ENCODE measurements at regions not wholly inside any gene's neighbourhood (a gene's known extent, or its start where the extent isn't known, plus 50 kb on each side); places are given as distances from the start of the nearest gene placed in this dataset.
A peak's percentile ranks its signal among the peaks of the same experiment; 100 is the strongest.
"Not testable (repeated sequence)": the region's sequence is repeated elsewhere in the genome, so short reads cannot be mapped to it uniquely, and the experiment has no call there.

GRCh38 chr2:7363906-7364305, 446.7 kb downstream of the RNF144A start:
- Histone ChIP-seq H3K4me3 (ENCODE audit: low read length) (no peak overlapping the region), H3K9me3 (replicated peaks; ENCODE audit: control insufficient read depth, low read depth, low read length) (peaks cover 3% of the 10 kb centered on the region), H3K27me3 (ENCODE audit: control insufficient read depth, insufficient read depth, low read length) (no peaks in the 10 kb centered on the region), H3K27ac (ENCODE audit: low read length) (no peak overlapping the region), H3K36me3 (ENCODE audit: control insufficient read depth, insufficient read depth, low read length) (no peaks in the 10 kb centered on the region), H3K4me1 (ENCODE audit: control insufficient read depth, insufficient read depth, low read length) (no peaks in the 10 kb centered on the region)
- WGBS (ENCODE audit: insufficient coverage) = 100% methylated on average over 1 of the region's 3 CpGs
- DNase-seq = no peak

DNA sequence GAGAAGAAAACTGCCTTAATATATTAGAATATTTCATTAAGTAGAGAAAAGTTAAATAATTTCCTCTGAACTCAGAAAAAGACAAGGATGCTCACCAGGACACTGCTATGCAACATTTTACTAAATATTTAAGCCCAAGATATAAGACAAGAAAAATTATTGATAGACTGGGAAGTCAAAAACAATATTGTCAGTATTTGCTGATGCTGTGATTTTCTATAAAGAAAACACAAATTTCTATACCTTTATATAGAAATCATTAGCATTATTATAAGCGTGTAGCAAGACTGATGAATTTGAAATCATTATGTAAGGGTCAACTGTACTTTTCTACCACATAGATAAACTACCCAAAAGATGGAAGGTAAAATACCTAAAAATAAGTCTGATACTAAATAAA, 451.0 kb downstream of the RNF144A start:
- Histone ChIP-seq H3K27ac (ENCODE audit: low read length) (no peak overlapping the region), H3K27me3 (ENCODE audit: control insufficient read depth, insufficient read depth, low read length) (no peaks in the 10 kb centered on the region), H3K4me1 (ENCODE audit: control insufficient read depth, insufficient read depth, low read length) (no peaks in the 10 kb centered on the region), H3K36me3 (ENCODE audit: control insufficient read depth, insufficient read depth, low read length) (no peaks in the 10 kb centered on the region), H3K4me3 (ENCODE audit: low read length) (no peak overlapping the region), H3K9me3 (replicated peaks; ENCODE audit: control insufficient read depth, low read depth, low read length) (peaks cover 5% of the 10 kb centered on the region)
- WGBS (ENCODE audit: insufficient coverage) = no CpG with 5 or more reads among the region's 1 CpG
- DNase-seq = no peak

DNA sequence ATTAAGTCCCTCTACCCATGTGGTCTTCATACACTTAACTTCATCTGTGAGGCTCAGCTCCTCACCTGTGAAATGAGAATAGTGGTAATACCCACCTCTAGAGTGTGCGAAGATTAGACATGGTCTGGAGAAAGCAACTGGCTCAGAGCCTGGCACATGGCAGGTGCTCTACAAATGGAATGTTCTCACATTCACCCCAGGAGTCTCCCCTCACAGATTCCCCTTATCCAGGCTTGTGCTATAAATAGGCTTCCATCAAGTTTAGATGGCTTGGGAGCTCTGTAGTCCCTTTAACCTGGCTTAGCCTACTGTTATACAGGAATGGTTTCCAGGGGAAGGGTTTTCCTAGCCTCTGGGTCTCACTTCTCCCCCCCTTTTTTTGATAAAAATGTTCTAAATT, 455.9 kb downstream of the RNF144A start:
- Histone ChIP-seq H3K36me3 (ENCODE audit: control insufficient read depth, insufficient read depth, low read length) (no peaks in the 10 kb centered on the region), H3K9me3 (replicated peaks; ENCODE audit: control insufficient read depth, low read depth, low read length) (peaks cover 5% of the 10 kb centered on the region), H3K27ac (ENCODE audit: low read length) (no peak overlapping the region), H3K27me3 (ENCODE audit: control insufficient read depth, insufficient read depth, low read length) (no peaks in the 10 kb centered on the region), H3K4me1 (ENCODE audit: control insufficient read depth, insufficient read depth, low read length) (peaks cover 16% of the 10 kb centered on the region), H3K4me3 (ENCODE audit: low read length) (no peak overlapping the region)
- DNase-seq = no peak
- no CpG with 5 or more reads among the region's 1 CpG for WGBS (ENCODE audit: insufficient coverage)

DNA sequence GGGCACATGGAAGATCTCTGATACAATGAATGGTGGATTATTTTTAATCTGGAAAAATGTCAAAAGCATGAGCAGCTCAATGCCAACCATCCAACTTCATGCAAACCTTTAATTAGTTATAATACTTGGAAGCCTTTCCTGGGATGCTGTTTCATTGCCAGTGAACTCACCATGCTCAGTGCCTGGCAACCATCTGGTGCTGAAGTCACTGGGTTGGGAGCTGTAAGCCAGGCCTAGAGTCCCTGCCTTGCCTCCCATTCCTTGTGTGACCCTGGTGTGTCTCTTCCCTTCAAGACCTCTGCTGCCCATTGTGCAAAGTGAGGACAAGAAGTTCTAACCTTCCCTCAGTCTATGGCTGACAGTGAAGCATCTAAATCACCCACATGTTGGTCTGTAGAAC, 458.7 kb downstream of the RNF144A start:
- Histone ChIP-seq H3K4me1 (ENCODE audit: control insufficient read depth, insufficient read depth, low read length) (peaks cover 26% of the 10 kb centered on the region), H3K36me3 (ENCODE audit: control insufficient read depth, insufficient read depth, low read length) (no peaks in the 10 kb centered on the region), H3K4me3 (ENCODE audit: low read length) (no peak overlapping the region), H3K9me3 (replicated peaks; ENCODE audit: control insufficient read depth, low read depth, low read length) (no peaks in the 10 kb centered on the region), H3K27ac (ENCODE audit: low read length) (no peak overlapping the region), H3K27me3 (ENCODE audit: control insufficient read depth, insufficient read depth, low read length) (no peaks in the 10 kb centered on the region)
- DNase-seq = no peak

DNA sequence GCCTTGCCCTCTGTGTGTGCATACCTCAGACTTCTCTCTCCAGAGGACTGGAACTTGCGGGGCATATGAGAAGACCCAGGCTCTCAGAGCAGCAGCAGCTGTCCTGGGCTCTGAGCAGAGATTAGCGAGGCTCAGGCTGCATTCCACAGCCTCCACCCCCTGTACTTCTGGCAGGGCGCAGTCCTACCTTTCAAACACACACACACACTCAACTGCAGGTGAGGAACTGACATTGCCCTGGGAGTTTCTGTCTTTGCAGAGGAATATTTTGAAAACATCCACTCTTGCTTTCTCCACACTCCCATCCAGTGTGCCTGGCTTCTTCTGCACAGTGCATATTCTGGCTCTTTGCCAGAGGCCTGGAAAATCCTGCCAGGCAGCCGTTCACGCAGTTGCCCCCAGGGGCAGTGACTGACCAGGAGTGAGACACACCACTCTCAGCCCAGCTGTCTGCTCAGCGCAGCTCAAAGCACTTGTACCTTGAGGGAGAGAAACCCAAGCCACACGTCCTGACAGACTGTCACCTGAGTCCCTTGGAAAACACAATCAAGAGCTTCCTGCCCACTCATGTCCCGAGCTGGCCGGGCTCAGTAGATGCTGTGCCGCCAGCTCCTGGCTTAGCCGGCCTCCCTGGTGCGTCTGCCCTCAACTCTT, 460.8 kb downstream of the RNF144A start:
- peak; percentile 69 for DNase-seq
- Histone ChIP-seq H3K4me1 (ENCODE audit: control insufficient read depth, insufficient read depth, low read length) (peaks cover 26% of the 10 kb centered on the region), H3K4me3 (ENCODE audit: low read length) (no peak overlapping the region), H3K36me3 (ENCODE audit: control insufficient read depth, insufficient read depth, low read length) (no peaks in the 10 kb centered on the region), H3K9me3 (replicated peaks; ENCODE audit: control insufficient read depth, low read depth, low read length) (no peaks in the 10 kb centered on the region), H3K27me3 (ENCODE audit: control insufficient read depth, insufficient read depth, low read length) (no peaks in the 10 kb centered on the region), H3K27ac (ENCODE audit: low read length) (peak overlapping the region; percentile 2)
- WGBS (ENCODE audit: insufficient coverage) = 19% methylated on average over 4 of the region's 12 CpGs

DNA sequence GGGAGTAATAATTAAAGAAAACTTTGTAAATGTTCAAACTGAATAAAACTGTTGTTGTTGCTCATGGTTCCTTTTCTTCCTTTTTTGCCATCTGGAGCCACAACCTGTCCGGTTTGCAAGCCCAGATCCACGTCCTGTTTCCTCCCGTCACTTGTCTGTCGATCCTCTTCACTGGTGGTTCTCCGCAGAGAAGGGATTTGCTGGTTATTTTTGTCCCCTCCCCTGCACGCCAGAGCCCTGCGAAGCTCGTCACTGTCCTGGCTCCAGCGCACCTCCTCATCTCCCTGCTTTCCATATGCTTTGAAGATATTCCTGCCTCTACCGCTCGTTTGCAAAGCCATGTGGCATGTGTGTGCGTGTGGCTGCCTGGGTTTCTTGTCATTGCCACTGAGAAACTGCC, 461.4 kb downstream of the RNF144A start:
- WGBS (ENCODE audit: insufficient coverage) = 33% methylated on average over 11 of the region's 12 CpGs
- no peaks in the 10 kb centered on the region for H3K36me3 ChIP-seq (ENCODE audit: control insufficient read depth, insufficient read depth, low read length)
- H3K27me3 ChIP-seq (ENCODE audit: control insufficient read depth, insufficient read depth, low read length) = no peaks in the 10 kb centered on the region
- no peaks in the 10 kb centered on the region for H3K9me3 ChIP-seq (replicated peaks; ENCODE audit: control insufficient read depth, low read depth, low read length)
- H3K27ac ChIP-seq (ENCODE audit: low read length) = peak overlapping the region; percentile 2
- peak; percentile 41 for DNase-seq
- H3K4me3 ChIP-seq (ENCODE audit: low read length) = no peak overlapping the region
- H3K4me1 ChIP-seq (ENCODE audit: control insufficient read depth, insufficient read depth, low read length) = peaks cover 26% of the 10 kb centered on the region

GRCh38 chr2:7379799-7380198, 462.6 kb downstream of the RNF144A start:
- no peak for DNase-seq
- Histone ChIP-seq H3K9me3 (replicated peaks; ENCODE audit: control insufficient read depth, low read depth, low read length) (no peaks in the 10 kb centered on the region), H3K4me3 (ENCODE audit: low read length) (no peak overlapping the region), H3K36me3 (ENCODE audit: control insufficient read depth, insufficient read depth, low read length) (no peaks in the 10 kb centered on the region), H3K4me1 (ENCODE audit: control insufficient read depth, insufficient read depth, low read length) (peaks cover 26% of the 10 kb centered on the region), H3K27ac (ENCODE audit: low read length) (no peak overlapping the region), H3K27me3 (ENCODE audit: control insufficient read depth, insufficient read depth, low read length) (no peaks in the 10 kb centered on the region)
- WGBS (ENCODE audit: insufficient coverage) = 100% methylated on average over 1 of the region's 3 CpGs

DNA sequence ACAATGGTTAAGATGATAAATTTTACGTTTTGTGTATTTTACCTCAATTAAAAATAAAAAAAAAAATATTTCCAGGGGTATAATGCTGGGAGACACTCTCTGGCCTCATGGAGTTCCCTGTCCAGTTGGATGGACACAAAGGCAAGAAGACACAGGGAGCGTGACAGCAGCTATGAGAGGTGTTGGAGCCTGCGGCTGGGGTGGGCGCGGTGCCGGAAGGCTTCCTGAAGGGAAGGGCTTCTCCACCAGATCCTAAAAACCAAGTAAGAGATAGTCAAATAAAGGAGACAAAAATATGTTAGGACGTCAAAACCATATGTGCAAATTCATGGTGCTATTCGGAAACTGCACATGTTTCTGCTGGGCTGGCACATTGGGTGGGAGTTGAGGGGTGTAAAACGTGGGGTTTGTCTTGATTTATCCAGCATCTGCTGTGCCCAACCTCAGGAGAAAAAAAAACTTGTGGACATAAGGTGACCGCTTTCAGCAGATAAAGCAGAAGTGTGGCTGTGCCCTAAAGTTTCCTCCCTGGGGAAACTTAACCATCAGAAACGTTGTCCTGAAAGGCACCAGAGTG, 467.6 kb downstream of the RNF144A start:
- 80% methylated on average over 10 of the region's 11 CpGs for WGBS (ENCODE audit: insufficient coverage)
- Histone ChIP-seq H3K27me3 (ENCODE audit: control insufficient read depth, insufficient read depth, low read length) (no peaks in the 10 kb centered on the region), H3K27ac (ENCODE audit: low read length) (no peak overlapping the region), H3K9me3 (replicated peaks; ENCODE audit: control insufficient read depth, low read depth, low read length) (no peaks in the 10 kb centered on the region), H3K4me3 (ENCODE audit: low read length) (no peak overlapping the region), H3K36me3 (ENCODE audit: control insufficient read depth, insufficient read depth, low read length) (no peaks in the 10 kb centered on the region), H3K4me1 (ENCODE audit: control insufficient read depth, insufficient read depth, low read length) (no peaks in the 10 kb centered on the region)
- no peak for DNase-seq

GRCh38 chr2:7390311-7390710, 473.1 kb downstream of the RNF144A start:
- not testable (repeated sequence) for H3K36me3 ChIP-seq (ENCODE audit: control insufficient read depth, insufficient read depth, low read length); H3K4me1 ChIP-seq (ENCODE audit: control insufficient read depth, insufficient read depth, low read length); H3K4me3 ChIP-seq (ENCODE audit: low read length); H3K27ac ChIP-seq (ENCODE audit: low read length); DNase-seq; H3K27me3 ChIP-seq (ENCODE audit: control insufficient read depth, insufficient read depth, low read length); H3K9me3 ChIP-seq (replicated peaks; ENCODE audit: control insufficient read depth, low read depth, low read length)
- WGBS (ENCODE audit: insufficient coverage) = no CpG with 5 or more reads among the region's 4 CpGs

- no peak for DNase-seq
- no peaks in the 10 kb centered on the region for H3K27me3 ChIP-seq (ENCODE audit: control insufficient read depth, insufficient read depth, low read length)
- H3K4me3 ChIP-seq (ENCODE audit: low read length) = no peak overlapping the region
- no peaks in the 10 kb centered on the region for H3K9me3 ChIP-seq (replicated peaks; ENCODE audit: control insufficient read depth, low read depth, low read length)
- no peaks in the 10 kb centered on the region for H3K36me3 ChIP-seq (ENCODE audit: control insufficient read depth, insufficient read depth, low read length)
- 84% methylated on average over 9 of the region's 11 CpGs for WGBS (ENCODE audit: insufficient coverage)
- no peak overlapping the region for H3K27ac ChIP-seq (ENCODE audit: low read length)
- H3K4me1 ChIP-seq (ENCODE audit: control insufficient read depth, insufficient read depth, low read length) = no peaks in the 10 kb centered on the region
Measured at GRCh38 chr2:7392076-7392787, 475.0 kb downstream of the RNF144A start.

Measured in muscle of leg (tissue), 3 donors.